Umbilical cord (tissue), 1 donor: ENCODE measurements at regions not wholly inside any gene's neighbourhood (a gene's known extent, or its start where the extent isn't known, plus 50 kb on each side); places are given as distances from the start of the nearest gene placed in this dataset.

ENCODE experiments used
- DNase-seq: peaks from one replicate; pipeline ENCODE4 v3.0.0-alpha.2; 2015; ENCODE audit warnings: low spot score

- DNase-seq: no peak
Measured at GRCh38 chr7:16978358-16979244, 96.8 kb upstream of the AGR3 start.

GRCh38 chr7:16980539-16980938 is 98.8 kb upstream of the AGR3 start:
- no peak for DNase-seq

- peak; percentile 58 for DNase-seq
Measured at GRCh38 chr7:16982640-16983350, 101.0 kb upstream of the AGR3 start.

- no peak for DNase-seq
Measured at GRCh38 chr7:16984375-16984774, 102.6 kb upstream of the AGR3 start.

- no peak for DNase-seq
Measured at GRCh38 chr7:16985621-16986020, 103.8 kb upstream of the AGR3 start.

- DNase-seq: no peak
Measured at GRCh38 chr7:16986755-16987154, 105.0 kb upstream of the AGR3 start.

GRCh38 chr7:16989811-16990413 is 108.1 kb upstream of the AGR3 start:
- peak; percentile 88 for DNase-seq

- DNase-seq: no peak
Measured at GRCh38 chr7:16991551-16991950, 109.8 kb upstream of the AGR3 start.

GRCh38 chr7:16993543-16993942 is 111.8 kb upstream of the AGR3 start:
- no peak for DNase-seq

- DNase-seq: no peak
Measured at GRCh38 chr7:16998481-16999051, 116.8 kb upstream of the AGR3 start.

GRCh38 chr7:16999541-17000267 is 117.9 kb upstream of the AGR3 start:
- no peak for DNase-seq

- DNase-seq: no peak
Measured at GRCh38 chr7:17005271-17005670, 123.5 kb upstream of the AGR3 start.

- no peak for DNase-seq
Measured at GRCh38 chr7:17007841-17008240, 126.1 kb upstream of the AGR3 start.

- no peak for DNase-seq
Measured at GRCh38 chr7:17009007-17009719, 127.4 kb upstream of the AGR3 start.

GRCh38 chr7:17009933-17010332 is 128.2 kb upstream of the AGR3 start:
- no peak for DNase-seq

- DNase-seq: no peak
Measured at GRCh38 chr7:17010637-17011300, 129.0 kb upstream of the AGR3 start.

- DNase-seq: no peak
Measured at GRCh38 chr7:17013204-17013603, 131.4 kb upstream of the AGR3 start.

- DNase-seq: no peak
Measured at GRCh38 chr7:17014686-17015085, 132.9 kb upstream of the AGR3 start.

GRCh38 chr7:17015598-17016031 is 133.8 kb upstream of the AGR3 start:
- DNase-seq: peak; percentile 47

- no peak for DNase-seq
Measured at GRCh38 chr7:17016402-17017010, 134.7 kb upstream of the AGR3 start.
